Loucy (cell line): ENCODE measurements at regions not wholly inside any gene's neighbourhood (a gene's known extent, or its start where the extent isn't known, plus 50 kb on each side); places are given as distances from the start of the nearest gene placed in this dataset.

Experiments
- CTCF ChIP-seq: fragments of 200-600 bp; sonication (generic); conservative IDR thresholded peaks from 2 replicates; pipeline ENCODE4 v1.5.1; 2014; ENCODE audit warnings: mild to moderate bottlenecking, antibody characterized with exemption, low read length
- EZH2phosphoT487 ChIP-seq: fragments of 200-600 bp; IDR thresholded peaks from 2 replicates; pipeline ENCODE4 v1.6.1; 2018; ENCODE audit warnings: antibody characterized with exemption, mild to moderate bottlenecking, moderate library complexity, borderline replicate concordance

GRCh38 chr14:97177016-97177415 lies 379.8 kb downstream of the VRK1 start:
- TF ChIP-seq CTCF (peak; percentile 52; the same call in 1 of the 2 replicates), EZH2phosphoT487 (no peak)
